HG03097 (cell line): ENCODE measurements at regions not wholly inside any gene's neighbourhood (a gene's known extent, or its start where the extent isn't known, plus 50 kb on each side); places are given as distances from the start of the nearest gene placed in this dataset.
A peak's percentile ranks its signal among the peaks of the same experiment; 100 is the strongest.
"Not testable (repeated sequence)": the region's sequence is repeated elsewhere in the genome, so short reads cannot be mapped to it uniquely, and the experiment has no call there.

Experiments
- ATAC-seq: cut with Tn5 transposase; IDR thresholded peaks from one replicate; pipeline ENCODE4 v1.9.1; 2021; ENCODE audit not compliant: unreplicated experiment, low FRiP score

DNA sequence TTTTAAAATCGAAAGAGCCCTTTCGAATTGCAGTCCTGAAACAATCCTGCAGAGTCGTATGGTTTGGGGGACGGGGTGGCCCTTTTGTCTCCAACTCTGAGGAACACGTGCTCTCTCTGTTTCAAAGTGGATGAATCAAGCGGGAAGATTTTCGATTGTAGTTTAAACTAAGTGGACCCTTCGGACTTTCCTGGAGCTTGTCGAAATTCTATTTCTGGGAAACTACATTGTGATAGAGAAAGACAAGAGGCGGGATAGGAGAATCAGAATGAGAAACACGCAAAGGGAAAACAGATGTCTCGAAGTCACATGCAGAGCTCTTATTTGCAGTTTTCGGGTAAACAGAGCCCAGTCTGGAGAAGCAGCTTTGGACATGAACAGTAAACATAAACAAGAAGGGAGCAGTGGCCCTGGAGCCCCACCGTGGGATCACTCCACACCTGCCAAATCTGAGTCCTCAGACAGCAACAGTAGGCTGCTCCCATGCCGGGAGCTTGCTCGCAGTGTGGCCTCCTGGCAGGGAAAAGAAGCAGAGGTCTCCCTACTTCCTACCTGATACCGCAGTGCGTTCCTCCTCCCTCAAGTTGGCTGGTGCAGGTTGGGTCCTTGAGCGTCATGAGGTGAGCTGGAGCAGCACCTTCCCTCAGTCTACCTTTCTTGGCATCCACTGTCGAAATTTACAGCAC lies 202.4 kb downstream of the SLC4A3 start:
- no peak for ATAC-seq

DNA sequence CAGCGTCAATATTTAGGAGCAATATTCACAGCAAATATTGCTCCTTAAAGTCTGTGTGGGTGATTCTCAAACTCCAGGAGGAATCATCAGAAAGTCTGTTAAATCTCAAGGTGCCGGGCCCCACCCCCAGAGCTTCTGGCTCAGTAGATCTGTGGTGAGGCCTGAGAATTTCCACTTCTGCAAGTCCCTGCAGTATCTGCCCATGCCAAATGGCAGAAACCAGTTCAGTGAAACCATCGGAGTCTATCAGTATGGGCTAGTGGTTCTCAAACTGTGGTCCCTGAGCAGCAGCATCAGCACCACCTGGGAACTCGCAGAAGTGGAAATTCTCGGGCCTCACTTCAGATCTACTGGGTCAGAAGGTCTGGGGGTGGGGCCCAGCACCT lies 202.9 kb downstream of the SLC4A3 start:
- ATAC-seq, result no peak

DNA sequence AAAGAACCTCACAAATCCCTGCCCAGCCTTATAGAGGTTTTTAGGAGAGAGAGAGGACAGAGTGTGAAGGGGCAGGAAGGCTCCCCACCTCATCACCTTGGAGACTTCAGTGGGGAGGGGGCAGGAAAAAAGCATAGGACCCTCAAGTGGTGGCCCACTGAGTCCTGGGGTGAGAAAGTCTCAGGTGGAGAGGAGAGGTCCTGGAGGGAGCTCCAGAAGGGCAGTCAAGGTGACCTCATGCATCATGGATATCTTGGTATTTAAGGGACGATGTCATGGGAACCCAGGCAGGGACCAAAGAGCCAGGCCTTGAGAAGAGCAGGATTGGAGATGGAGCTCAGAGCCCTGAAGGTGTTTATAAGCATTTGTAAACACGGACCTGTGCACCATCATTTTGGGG lies 204.5 kb downstream of the SLC4A3 start:
- no peak for ATAC-seq

DNA sequence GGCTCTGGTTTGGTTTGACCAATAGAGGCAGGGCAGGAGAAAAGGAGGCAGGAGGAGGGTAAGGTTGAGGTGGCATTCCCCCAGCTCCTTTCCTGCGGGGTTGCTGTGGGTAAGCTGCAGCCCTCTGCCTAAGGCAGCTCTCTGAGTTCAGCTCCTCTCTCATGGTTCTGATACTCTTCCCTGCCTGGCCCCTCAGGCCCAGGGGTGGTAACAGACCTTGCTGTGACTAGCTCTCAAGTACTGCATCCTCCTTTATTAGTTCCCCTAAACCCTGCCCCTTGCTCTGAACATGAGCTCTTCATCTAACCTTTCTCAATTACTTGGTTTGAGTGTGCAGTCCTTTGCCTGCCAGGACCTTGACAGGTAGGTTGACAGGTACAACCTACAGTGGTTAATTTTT lies 205.5 kb downstream of the SLC4A3 start:
- no peak for ATAC-seq

DNA sequence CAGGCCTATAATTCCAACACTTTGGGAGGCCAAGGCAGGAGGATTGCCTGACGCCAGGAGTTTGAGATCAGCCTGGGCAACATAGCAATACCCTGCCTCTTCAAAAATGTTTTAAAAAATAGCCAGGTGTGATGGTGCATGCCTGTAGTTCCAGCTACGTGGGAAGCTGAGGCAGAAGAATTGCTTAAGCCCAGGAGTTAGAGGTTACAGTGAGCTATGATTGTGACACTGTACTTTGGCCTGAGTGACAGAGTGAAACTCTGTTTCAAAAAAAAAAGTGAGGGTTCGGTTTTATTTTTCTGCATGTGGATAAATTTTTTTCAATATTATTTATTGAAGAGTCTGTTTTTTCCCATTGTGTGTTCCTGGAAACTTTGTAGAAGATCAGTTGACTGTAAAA lies 208.1 kb downstream of the SLC4A3 start:
- no peak for ATAC-seq

DNA sequence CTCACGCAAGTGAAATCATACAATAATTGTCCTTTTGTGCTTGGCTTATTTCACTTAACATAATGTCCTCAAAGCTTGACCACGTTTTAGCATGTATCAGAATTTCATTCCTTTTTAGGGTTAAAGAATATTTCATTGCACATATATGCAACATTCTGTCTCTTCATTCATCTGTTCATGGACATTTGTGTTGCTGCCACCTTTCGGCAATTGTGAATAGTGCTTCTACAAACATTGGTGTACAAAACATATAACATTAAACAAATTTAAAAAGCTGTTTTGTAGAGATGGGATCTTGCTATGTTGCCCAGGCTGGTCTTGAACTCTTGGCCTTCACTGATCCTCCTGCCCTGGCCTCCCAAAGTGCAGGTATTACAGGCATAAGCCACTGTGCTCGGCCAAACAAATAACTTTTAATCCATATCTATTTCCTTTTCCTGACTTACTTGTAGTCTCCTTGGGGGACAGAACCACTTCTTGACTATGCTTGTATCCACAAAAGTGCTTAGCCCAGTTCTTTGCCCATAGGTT lies 209.3 kb downstream of the SLC4A3 start:
- ATAC-seq, result no peak

- peak; percentile 91 for ATAC-seq
These were observed 217.1 kb downstream of the SLC4A3 start for GRCh38 chr2:219844401-219845091.

GRCh38 chr2:219848882-219849281 lies 221.5 kb downstream of the SLC4A3 start:
- no peak for ATAC-seq

DNA sequence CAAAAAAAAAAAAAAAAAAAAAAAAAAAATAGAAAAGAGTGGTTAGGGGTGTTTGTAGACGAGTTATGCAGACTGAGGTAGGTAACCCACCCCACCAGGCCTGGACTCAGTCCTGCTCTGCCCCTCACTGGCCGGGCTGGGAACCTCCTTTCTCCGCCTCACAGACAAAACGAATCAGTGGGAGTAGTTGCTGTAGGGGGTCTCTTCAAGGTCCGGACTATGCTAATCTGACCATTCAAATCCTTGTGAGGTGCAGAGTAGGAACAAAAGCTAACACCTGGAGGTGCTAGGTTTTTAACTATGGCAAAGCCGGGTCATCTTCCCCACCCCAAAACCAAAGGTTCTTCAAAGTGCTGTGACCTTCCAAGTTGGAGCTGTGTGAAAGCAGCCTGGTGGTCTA lies 223.7 kb downstream of the SLC4A3 start:
- ATAC-seq, result no peak

GRCh38 chr2:219851801-219852481 lies 224.5 kb downstream of the SLC4A3 start:
- ATAC-seq, result no peak

- ATAC-seq, result no peak
These were observed 225.2 kb downstream of the SLC4A3 start for GRCh38 chr2:219852626-219853025.

DNA sequence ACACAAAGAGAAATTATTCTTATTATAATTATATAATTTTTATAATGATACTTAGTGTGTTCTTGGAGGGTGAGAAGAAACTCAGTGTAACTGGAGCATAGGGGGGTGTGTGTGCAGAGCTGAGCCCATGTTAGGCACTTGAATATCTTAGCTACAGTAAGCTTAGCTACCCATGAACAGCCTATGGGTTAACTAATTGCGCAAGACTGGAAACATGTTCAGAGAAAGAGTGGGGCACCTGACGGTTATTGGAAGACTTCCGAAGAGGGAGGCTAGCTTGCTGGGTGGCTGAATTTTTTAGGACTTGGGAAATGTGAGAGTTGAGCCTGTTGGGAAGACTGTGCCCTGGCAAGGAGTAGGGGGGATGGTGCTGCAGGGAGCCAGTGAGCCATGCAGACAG lies 229.2 kb downstream of the SLC4A3 start:
- ATAC-seq, result no peak

DNA sequence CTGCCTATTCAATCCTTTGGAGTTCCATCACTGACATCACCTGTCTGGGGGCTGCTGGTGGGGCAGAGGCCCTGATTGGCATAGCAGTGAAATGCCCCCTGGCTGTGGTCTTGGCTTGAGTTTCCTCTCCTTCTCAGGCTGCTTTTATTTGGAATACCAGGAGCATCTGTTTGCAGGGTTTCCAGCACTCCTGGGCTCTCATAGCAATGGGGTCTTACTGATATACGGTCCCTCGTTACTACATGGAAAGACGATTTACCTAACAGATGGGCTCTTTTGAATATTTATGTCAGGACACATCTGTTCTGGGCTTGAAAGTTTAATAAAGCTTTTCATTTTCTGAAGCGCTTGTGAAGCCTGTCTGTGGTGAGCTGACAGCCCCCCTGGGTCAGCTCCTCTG lies 230.3 kb downstream of the SLC4A3 start:
- no peak for ATAC-seq

- no peak for ATAC-seq
These were observed 233.9 kb downstream of the SLC4A3 start for GRCh38 chr2:219861307-219861706.

DNA sequence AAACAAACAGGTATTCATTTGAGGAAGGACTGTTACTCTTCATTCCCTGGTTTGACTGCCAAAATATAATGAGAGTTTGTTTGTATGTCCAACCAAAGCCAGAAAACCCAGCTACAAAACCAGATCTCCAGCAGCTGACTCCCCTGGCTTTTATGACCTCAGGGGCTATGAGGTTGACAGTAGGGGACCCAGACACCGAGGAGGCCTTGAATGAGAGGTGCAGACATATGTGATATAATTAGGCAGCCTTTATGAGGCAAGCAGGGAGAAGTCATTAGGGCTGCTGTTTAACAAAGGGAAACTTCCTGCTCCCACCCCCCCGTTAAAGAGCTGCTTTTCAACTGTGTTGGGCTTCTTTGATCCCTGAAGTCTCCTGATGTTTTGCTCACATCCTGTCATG lies 236.7 kb downstream of the SLC4A3 start:
- no peak for ATAC-seq

DNA sequence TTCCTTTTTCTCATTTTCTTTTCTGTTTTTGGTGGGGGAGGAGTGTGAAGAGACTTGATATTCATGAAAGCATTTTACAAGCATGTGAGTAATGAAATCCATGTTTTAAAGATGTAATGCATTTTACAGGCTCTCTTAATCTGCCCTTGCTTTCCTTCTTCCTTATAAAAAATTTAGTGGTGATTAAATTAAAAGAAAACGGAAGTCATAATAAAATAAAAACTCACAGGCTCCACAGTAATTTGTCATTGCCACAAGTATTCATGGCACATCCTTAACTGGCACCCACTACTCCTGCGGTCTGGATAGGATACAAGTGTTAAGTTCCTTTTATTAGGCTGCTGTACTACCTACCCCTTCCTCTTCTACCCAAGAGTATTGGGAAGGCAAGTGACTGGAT lies 241.2 kb downstream of the SLC4A3 start:
- no peak for ATAC-seq

DNA sequence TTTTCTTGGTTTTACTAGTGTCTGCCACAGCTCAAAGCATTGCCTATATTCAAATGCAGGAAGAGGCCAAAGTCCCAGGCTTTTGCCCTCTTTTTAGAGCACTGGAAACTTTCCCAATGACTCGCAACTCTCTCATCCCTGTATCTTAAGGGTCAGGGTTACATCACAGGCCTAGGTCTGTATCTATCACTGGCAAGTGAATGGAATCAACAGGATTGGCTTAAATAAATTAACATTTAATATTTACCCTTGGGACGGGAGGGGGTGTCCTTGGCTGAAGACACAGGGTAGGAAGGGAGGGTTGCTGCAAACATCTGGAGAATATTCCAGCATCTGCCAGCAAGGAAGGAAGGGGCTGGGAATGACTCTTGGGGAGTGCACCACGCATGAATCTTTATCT lies 242.6 kb downstream of the SLC4A3 start:
- no peak for ATAC-seq

DNA sequence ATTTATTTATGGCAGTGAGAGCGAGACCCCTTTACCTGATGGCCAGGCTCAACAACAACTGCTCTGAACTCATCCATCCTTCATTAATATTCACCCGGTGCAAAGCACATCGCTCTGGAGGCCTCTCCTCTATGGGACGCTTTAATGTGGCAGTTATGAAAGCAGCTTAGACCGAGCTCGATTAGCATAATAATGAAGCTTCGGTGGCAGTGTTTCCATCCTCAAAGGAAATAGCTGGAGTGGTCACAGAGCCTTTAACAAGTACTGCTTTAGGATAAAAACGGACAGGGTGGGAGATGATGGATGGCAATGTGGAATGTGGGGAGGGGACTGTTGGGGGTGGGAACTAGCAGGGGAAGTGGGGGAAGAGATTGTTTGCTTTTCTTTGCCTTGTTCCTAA lies 243.9 kb downstream of the SLC4A3 start:
- ATAC-seq, result no peak

DNA sequence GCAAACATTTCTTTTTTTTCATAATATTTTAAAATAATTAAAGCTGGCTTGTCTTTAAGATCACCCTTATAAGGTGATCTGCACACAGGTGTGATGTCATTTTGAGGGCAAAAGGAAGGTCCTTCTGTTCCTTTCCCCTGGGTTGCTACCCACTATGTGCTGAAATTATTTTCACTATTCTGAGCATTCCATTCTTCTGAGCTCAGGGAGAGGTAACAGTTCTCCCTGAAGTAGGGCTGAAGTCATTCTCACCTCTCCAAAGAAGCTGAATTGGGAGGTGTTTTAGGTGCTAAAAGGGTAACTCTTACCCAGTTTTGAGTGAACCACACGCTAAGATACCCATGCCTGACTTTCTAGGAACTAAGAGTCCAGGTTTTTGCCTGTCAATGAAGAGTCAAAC lies 247.6 kb downstream of the SLC4A3 start:
- no peak for ATAC-seq

DNA sequence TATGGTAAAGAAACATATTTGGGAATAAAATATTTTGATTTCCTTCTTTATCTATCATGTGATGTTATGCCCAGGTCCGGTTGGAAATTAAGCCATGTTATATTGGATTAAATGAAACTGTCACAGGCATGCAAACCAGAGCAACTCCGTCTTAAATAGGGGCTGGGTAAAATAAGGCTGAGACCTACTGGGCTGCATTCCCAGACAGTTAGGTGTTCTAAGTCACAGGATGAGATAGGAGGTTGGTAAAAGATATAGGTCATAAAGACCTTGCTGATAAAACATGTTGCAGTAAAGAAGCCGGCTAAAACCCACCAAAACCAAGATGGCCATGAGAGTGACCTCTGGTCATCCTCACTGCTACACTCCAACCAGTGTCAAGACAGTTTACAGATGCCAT lies 248.6 kb downstream of the SLC4A3 start:
- not testable (repeated sequence) for ATAC-seq

DNA sequence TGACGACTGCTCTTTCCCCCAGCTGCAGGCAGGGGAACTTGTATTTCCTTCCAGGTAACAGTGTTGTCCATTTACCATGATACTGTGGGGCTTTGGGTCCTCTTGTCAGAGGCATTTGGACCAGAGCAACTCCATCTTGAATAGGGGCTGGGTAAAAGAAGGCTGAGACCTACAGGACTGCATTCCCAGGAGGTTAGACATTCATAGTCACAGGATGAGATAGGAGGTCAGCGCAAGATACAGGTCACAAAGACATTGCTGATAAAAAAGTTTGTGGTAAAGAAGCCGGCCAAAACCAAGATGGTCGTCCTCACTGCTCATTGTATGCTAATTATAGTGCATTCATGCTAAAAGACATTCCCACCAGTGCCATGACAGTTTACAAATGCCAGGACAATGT lies 249.5 kb downstream of the SLC4A3 start:
- no peak for ATAC-seq

DNA sequence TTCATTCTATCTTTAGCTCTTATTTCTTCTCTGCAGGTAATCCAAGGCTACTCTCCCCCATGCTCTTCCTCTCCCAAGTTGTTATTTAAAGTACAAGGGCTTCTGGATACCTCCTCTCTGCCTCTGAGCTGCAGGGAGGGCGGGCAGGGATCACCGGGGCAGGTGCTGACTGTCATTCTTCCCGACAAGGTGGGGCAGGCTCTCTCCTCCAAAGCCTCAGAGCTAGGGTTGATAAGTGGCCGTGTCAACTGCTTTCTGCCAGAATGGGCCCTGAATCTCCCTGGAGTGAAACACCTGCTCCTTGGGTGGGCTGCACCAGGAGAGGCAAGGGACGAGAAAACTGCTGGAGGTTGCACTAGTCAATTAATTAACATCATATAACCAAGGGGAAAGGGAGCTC lies 250.3 kb downstream of the SLC4A3 start:
- ATAC-seq, result no peak
